ENCODE measurements at regions not wholly inside any gene's neighbourhood (a gene's known extent, or its start where the extent isn't known, plus 50 kb on each side); places are given as distances from the start of the nearest gene placed in this dataset.

DNA sequence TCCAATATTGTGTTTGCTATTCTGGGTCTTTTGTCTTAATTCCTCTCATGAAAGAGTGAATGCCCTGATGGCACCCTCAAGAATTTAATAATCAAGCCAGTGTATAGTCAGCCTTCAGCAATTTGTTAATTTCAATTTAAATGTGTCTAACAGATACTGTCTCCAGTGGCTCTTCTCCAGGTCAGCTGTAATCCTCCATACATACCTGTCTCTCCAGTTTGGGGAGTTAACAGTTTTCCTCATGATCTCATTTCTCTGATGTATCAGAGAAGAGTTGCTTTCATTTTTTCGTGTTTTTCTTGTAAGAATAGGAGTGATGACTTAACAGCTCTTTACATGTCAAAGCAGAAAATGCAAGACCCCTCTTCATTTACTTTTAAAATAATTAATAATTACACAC, 500.3 kb upstream of the RORB start:
- intact Hi-C loops (cut with DNase I, micrococcal nuclease) = no loop called here
- ChIA-PET POLR2A (no interaction called here), CTCF (no interaction called here)
- no peak overlapping the region for H3K4me3 Mint-ChIP-seq
- Histone ChIP-seq H3K36me3 (ENCODE audit: insufficient read depth, low read length) (no peaks in the 10 kb centered on the region), H3K27me3 (ENCODE audit: control insufficient read depth in 1 of 2, insufficient read depth in 2 of 2, low read length in 2 of 2) (no peaks in the 10 kb centered on the region), H3K4me1 (ENCODE audit: insufficient read depth, low read length) (no peaks in the 10 kb centered on the region), H3K27ac (ENCODE audit: low read depth in 1 of 2, low read length in 2 of 2) (no peak overlapping the region), H3K9me3 (ENCODE audit: control insufficient read depth in 1 of 2, insufficient read depth in 1 of 2, low read length in 2 of 2) (no peaks in the 10 kb centered on the region), H3K4me3 (ENCODE audit: low read length) (no peak overlapping the region)
- H3K27me3 Mint-ChIP-seq = no peaks in the 10 kb centered on the region
- H3K27ac Mint-ChIP-seq = no peak overlapping the region
- ATAC-seq (ENCODE audit: poor library complexity) (no peak), DNase-seq (no peak)
- H3K4me1 Mint-ChIP-seq (ENCODE audit: low read depth) = no peaks in the 10 kb centered on the region
- peaks cover 7% of the 10 kb centered on the region for H3K9me3 Mint-ChIP-seq
- no peaks in the 10 kb centered on the region for H3K36me3 Mint-ChIP-seq (ENCODE audit: low read depth)
- TF ChIP-seq, protein P1, sequence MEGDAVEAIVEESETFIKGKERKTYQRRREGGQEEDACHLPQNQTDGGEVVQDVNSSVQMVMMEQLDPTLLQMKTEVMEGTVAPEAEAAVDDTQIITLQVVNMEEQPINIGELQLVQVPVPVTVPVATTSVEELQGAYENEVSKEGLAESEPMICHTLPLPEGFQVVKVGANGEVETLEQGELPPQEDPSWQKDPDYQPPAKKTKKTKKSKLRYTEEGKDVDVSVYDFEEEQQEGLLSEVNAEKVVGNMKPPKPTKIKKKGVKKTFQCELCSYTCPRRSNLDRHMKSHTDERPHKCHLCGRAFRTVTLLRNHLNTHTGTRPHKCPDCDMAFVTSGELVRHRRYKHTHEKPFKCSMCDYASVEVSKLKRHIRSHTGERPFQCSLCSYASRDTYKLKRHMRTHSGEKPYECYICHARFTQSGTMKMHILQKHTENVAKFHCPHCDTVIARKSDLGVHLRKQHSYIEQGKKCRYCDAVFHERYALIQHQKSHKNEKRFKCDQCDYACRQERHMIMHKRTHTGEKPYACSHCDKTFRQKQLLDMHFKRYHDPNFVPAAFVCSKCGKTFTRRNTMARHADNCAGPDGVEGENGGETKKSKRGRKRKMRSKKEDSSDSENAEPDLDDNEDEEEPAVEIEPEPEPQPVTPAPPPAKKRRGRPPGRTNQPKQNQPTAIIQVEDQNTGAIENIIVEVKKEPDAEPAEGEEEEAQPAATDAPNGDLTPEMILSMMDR (IDR thresholded peaks at IDR 0.05) = no peak

DNA sequence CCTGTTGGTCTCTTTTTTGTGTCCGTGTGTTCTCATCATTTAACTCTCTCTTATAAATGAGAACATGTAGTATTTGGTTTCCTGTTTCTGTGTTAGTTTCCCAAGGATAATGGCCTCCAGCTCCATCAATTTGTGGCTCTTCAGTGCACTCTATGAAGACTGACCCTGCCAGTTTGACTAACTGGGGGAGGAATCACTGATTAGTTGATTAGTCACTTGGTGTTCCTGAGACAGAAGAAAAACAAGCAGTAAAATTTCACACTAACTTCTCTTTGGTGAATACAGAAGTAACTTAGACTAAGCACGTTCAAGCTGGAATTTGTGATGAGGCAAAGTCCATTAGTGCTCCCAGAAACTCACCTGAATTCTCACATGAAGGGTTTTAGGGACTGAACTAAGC, 495.8 kb upstream of the RORB start:
- Histone ChIP-seq H3K9me3 (ENCODE audit: control insufficient read depth in 1 of 2, insufficient read depth in 1 of 2, low read length in 2 of 2) (no peaks in the 10 kb centered on the region), H3K4me3 (ENCODE audit: low read length) (no peak overlapping the region), H3K27ac (ENCODE audit: low read depth in 1 of 2, low read length in 2 of 2) (no peak overlapping the region), H3K27me3 (ENCODE audit: control insufficient read depth in 1 of 2, insufficient read depth in 2 of 2, low read length in 2 of 2) (no peaks in the 10 kb centered on the region), H3K36me3 (ENCODE audit: insufficient read depth, low read length) (no peaks in the 10 kb centered on the region), H3K4me1 (ENCODE audit: insufficient read depth, low read length) (no peaks in the 10 kb centered on the region)
- no peak overlapping the region for H3K27ac Mint-ChIP-seq
- ChIA-PET CTCF (no interaction called here), POLR2A (no interaction called here)
- TF ChIP-seq, protein P1 (IDR thresholded peaks at IDR 0.05) = no peak
- H3K36me3 Mint-ChIP-seq (ENCODE audit: low read depth) = no peaks in the 10 kb centered on the region
- DNase-seq (no peak), ATAC-seq (ENCODE audit: poor library complexity) (no peak)
- no peak overlapping the region for H3K4me3 Mint-ChIP-seq
- H3K4me1 Mint-ChIP-seq (ENCODE audit: low read depth) = no peaks in the 10 kb centered on the region
- intact Hi-C loops (cut with DNase I, micrococcal nuclease) = no loop called here
- no peaks in the 10 kb centered on the region for H3K27me3 Mint-ChIP-seq
- H3K9me3 Mint-ChIP-seq = peaks cover 3% of the 10 kb centered on the region

DNA sequence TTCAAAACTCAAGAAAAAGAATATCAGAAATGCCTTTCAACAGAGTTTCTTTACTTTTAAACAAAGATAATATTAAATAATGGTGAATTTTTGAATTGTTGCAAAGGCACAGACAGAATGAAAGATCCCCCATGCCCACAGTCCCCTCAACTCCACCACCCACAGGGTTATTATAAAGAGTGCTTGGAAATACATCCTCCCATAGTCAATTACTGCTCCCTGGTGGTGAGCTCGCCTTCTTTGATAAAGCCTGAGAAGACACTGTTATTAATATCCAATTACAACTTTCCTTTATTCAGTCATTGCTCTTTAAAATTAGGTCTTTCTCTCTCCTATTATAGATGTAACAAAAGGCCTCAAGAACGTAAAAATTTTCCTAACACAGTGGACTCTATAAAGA, 490.2 kb upstream of the RORB start:
- DNase-seq (no peak), ATAC-seq (ENCODE audit: poor library complexity) (no peak)
- TF ChIP-seq, protein P1 (IDR thresholded peaks at IDR 0.05) = no peak
- Mint-ChIP-seq H3K27me3 (no peaks in the 10 kb centered on the region), H3K27ac (no peak overlapping the region), H3K36me3 (ENCODE audit: low read depth) (no peaks in the 10 kb centered on the region), H3K9me3 (no peaks in the 10 kb centered on the region), H3K4me1 (ENCODE audit: low read depth) (no peaks in the 10 kb centered on the region), H3K4me3 (no peak overlapping the region)
- Histone ChIP-seq H3K4me1 (ENCODE audit: insufficient read depth, low read length) (no peaks in the 10 kb centered on the region), H3K27ac (ENCODE audit: low read depth in 1 of 2, low read length in 2 of 2) (no peak overlapping the region), H3K27me3 (ENCODE audit: control insufficient read depth in 1 of 2, insufficient read depth in 2 of 2, low read length in 2 of 2) (no peaks in the 10 kb centered on the region), H3K9me3 (ENCODE audit: control insufficient read depth in 1 of 2, insufficient read depth in 1 of 2, low read length in 2 of 2) (no peaks in the 10 kb centered on the region), H3K36me3 (ENCODE audit: insufficient read depth, low read length) (no peaks in the 10 kb centered on the region), H3K4me3 (ENCODE audit: low read length) (no peak overlapping the region)
- ChIA-PET POLR2A (no interaction called here), CTCF (no interaction called here)
- intact Hi-C loops (cut with DNase I, micrococcal nuclease) = no loop called here

Measured in CD4-positive, alpha-beta T cell (primary cell).